Panc1 (cell line): ENCODE measurements at regions not wholly inside any gene's neighbourhood (a gene's known extent, or its start where the extent isn't known, plus 50 kb on each side); places are given as distances from the start of the nearest gene placed in this dataset.

Experiments used
- POLR2AphosphoS5 ChIP-seq: IDR thresholded peaks from 2 replicates; pipeline ENCODE4 v1.6.1; 2012; ENCODE audit warnings: mild to moderate bottlenecking, low read depth, low read length, moderate library complexity
- SIN3A ChIP-seq: IDR thresholded peaks from 2 replicates; pipeline ENCODE4 v1.6.1; 2012; ENCODE audit warnings: low read depth, mild to moderate bottlenecking, low read length, moderate library complexity, borderline replicate concordance; ENCODE audit not compliant: insufficient read depth
- TCF7L2 ChIP-seq: IDR thresholded peaks from 2 replicates; pipeline ENCODE4 v1.6.1; 2011; ENCODE audit warnings: mild to moderate bottlenecking, low read depth, low read length, inconsistent platforms
- TF ChIP-seq, protein P1 (sequence below): fragments of 450-650 bp; IDR thresholded peaks from 2 replicates; pipeline ENCODE4 v1.5.1; 2017; ENCODE audit warnings: mild to moderate bottlenecking
- TF ChIP-seq, protein P2 (sequence below), 2 experiments: IDR thresholded peaks; 2 replicates each; pipeline ENCODE4 v1.6.1; 2011 to 2012; ENCODE audit warnings: low read depth in 2 of 2, control low read depth in 1 of 2, low read length in 1 of 2, mild to moderate bottlenecking in 1 of 2, moderate library complexity in 1 of 2; ENCODE audit not compliant: insufficient read depth in 1 of 2

DNA sequence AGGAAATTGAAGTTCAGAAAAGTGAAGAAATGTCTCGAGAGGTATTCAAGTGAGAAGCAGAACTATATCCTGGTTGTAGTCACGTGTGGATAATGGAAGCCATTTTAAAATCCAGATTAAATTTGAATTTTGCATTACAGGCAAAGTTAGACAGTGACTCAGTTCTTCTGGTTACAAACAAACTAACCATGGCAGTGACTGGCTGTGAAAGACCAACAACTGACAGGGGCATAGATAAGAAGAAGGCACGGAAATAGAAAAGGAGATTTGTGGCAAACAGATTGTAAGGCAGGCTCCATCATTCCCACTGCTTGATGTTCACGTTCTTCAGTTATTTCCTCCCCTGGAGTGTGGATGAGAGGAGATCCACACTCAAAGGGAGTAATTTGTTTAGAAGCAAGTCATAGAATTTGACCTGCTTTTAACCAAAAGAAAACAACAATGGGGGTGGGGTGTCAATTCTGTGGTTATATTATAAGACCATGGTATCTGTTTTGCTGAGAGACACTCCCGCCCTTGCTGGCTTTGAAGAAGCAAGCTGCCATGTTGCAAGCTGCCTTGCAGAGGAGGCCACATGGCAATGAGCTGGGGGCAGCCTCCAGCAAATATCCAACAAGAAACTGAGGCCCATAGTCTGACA lies 795.3 kb downstream of the VRK1 start:
- TF ChIP-seq, protein P1, sequence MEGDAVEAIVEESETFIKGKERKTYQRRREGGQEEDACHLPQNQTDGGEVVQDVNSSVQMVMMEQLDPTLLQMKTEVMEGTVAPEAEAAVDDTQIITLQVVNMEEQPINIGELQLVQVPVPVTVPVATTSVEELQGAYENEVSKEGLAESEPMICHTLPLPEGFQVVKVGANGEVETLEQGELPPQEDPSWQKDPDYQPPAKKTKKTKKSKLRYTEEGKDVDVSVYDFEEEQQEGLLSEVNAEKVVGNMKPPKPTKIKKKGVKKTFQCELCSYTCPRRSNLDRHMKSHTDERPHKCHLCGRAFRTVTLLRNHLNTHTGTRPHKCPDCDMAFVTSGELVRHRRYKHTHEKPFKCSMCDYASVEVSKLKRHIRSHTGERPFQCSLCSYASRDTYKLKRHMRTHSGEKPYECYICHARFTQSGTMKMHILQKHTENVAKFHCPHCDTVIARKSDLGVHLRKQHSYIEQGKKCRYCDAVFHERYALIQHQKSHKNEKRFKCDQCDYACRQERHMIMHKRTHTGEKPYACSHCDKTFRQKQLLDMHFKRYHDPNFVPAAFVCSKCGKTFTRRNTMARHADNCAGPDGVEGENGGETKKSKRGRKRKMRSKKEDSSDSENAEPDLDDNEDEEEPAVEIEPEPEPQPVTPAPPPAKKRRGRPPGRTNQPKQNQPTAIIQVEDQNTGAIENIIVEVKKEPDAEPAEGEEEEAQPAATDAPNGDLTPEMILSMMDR, result no peak
- TF ChIP-seq POLR2AphosphoS5 (no peak), TCF7L2 (no peak), SIN3A (no peak)
- TF ChIP-seq, protein P2, sequence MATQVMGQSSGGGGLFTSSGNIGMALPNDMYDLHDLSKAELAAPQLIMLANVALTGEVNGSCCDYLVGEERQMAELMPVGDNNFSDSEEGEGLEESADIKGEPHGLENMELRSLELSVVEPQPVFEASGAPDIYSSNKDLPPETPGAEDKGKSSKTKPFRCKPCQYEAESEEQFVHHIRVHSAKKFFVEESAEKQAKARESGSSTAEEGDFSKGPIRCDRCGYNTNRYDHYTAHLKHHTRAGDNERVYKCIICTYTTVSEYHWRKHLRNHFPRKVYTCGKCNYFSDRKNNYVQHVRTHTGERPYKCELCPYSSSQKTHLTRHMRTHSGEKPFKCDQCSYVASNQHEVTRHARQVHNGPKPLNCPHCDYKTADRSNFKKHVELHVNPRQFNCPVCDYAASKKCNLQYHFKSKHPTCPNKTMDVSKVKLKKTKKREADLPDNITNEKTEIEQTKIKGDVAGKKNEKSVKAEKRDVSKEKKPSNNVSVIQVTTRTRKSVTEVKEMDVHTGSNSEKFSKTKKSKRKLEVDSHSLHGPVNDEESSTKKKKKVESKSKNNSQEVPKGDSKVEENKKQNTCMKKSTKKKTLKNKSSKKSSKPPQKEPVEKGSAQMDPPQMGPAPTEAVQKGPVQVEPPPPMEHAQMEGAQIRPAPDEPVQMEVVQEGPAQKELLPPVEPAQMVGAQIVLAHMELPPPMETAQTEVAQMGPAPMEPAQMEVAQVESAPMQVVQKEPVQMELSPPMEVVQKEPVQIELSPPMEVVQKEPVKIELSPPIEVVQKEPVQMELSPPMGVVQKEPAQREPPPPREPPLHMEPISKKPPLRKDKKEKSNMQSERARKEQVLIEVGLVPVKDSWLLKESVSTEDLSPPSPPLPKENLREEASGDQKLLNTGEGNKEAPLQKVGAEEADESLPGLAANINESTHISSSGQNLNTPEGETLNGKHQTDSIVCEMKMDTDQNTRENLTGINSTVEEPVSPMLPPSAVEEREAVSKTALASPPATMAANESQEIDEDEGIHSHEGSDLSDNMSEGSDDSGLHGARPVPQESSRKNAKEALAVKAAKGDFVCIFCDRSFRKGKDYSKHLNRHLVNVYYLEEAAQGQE (IDR thresholded peaks at IDR 0.05; ENCODE audit: insufficient read depth in 1 of 2, low read depth in 2 of 2, low read length in 1 of 2), result no peak
